ENCODE measurements at regions not wholly inside any gene's neighbourhood (a gene's known extent, or its start where the extent isn't known, plus 50 kb on each side); places are given as distances from the start of the nearest gene placed in this dataset.

- intact Hi-C loops (cut with micrococcal nuclease) = no loop called here
- WGBS, 2 experiments (ENCODE audit: extremely low coverage in 2 of 2, insufficient read length in 1 of 2) = 0% methylated on average over 1 of the region's 12 CpGs; no CpG with 5 or more reads in 1 of the 2 experiments
Measured at GRCh38 chr10:105844676-105845570, 1203.8 kb downstream of the SORCS3 start.

More at GRCh38 chr10:105844676-105845570, 1203.8 kb downstream of the SORCS3 start:
- Histone ChIP-seq H3K14ac (replicated peaks; ENCODE audit: low read depth, low read length) (no peak overlapping the region), H4K20me1 (ENCODE audit: insufficient read depth, low read length) (no peaks in the 10 kb centered on the region), H2AK5ac (ENCODE audit: low read depth, low read length) (no peak overlapping the region), H3K27me3 (ENCODE audit: control insufficient read depth, insufficient read depth, low read length) (no peaks in the 10 kb centered on the region), H3K9me3 (ENCODE audit: control insufficient read depth, insufficient read depth, low read length) (peaks cover 8% of the 10 kb centered on the region), H3K79me1 (ENCODE audit: low read depth in 1 of 2, low read length in 2 of 2) (no peaks in the 10 kb centered on the region), H2AFZ (replicated peaks; ENCODE audit: low read length, poor library complexity) (no peak overlapping the region), H3K9ac (ENCODE audit: low read depth, low read length) (no peak overlapping the region), H4K5ac (ENCODE audit: low read depth, low read length) (no peak overlapping the region), H3K23ac (ENCODE audit: low read depth, low read length) (no peak overlapping the region), H2BK5ac (ENCODE audit: low read depth, low read length, poor library complexity, severe bottlenecking) (no peak overlapping the region), H4K8ac (ENCODE audit: low read depth in 2 of 2, low read length in 2 of 2) (no peak overlapping the region), H3K4me1 (ENCODE audit: control insufficient read depth, insufficient read depth, low read length) (no peaks in the 10 kb centered on the region), H3K4me2 (ENCODE audit: low read depth, low read length) (no peak overlapping the region), H2AK9ac (replicated peaks; ENCODE audit: low read depth, low read length, poor library complexity) (no peak overlapping the region), H2BK120ac (ENCODE audit: low read depth, low read length) (no peak overlapping the region), H3K36me3 (ENCODE audit: control insufficient read depth, insufficient read depth, low read length) (no peaks in the 10 kb centered on the region), H3K4ac (ENCODE audit: low read depth, low read length) (no peak overlapping the region), H3K27ac (ENCODE audit: insufficient read depth, low read length) (no peak overlapping the region), H4K91ac (ENCODE audit: insufficient read depth, low read depth, low read length) (no peak overlapping the region), H3K4me3 (ENCODE audit: insufficient read depth, low read depth, low read length) (no peak overlapping the region), H3K18ac (ENCODE audit: low read depth, low read length) (no peak overlapping the region), H3K9me1 (ENCODE audit: insufficient read depth, low read length) (no peaks in the 10 kb centered on the region), H2BK15ac (ENCODE audit: low read depth, low read length) (no peak overlapping the region), H3K56ac (ENCODE audit: extremely low read depth, insufficient read depth, low read length) (no peak overlapping the region), H2BK20ac (ENCODE audit: low read depth, low read length) (no peak overlapping the region)
- ATAC-seq (ENCODE audit: low read depth) (no peak), DNase-seq (no peak)
- no TSS peak for BruUV-seq (replicated peaks)
- in situ Hi-C loops (cut with MboI; ENCODE audit: low sequenced_read_pairs) (no loop called here), dilution Hi-C loops (cut with HindIII; ENCODE audit: low sequenced_read_pairs, unreplicated experiment) (no loop called here)
- POLR2A ChIA-PET (ENCODE audit: unreplicated experiment) = no interaction called here
- TF ChIP-seq MAZ (IDR thresholded peaks at IDR 0.05; ENCODE audit: borderline replicate concordance, low read depth, low read length) = no peak
- TF ChIP-seq MAFK (IDR thresholded peaks at IDR 0.05; ENCODE audit: low read depth, low read length) = no peak
- TF ChIP-seq POLR2A (IDR thresholded peaks at IDR 0.05; ENCODE audit: low read depth, low read length) = no peak
- CTCF ChIA-PET = interaction anchor here (0.6 to 0.7 kb wide), 2 partner anchors 12 to 1475 kb away, joined by 3 to 5 read pairs; no protein-coding TSS in a partner anchor
